ENCODE measurements at regions not wholly inside any gene's neighbourhood (a gene's known extent, or its start where the extent isn't known, plus 50 kb on each side); places are given as distances from the start of the nearest gene placed in this dataset.

DNA sequence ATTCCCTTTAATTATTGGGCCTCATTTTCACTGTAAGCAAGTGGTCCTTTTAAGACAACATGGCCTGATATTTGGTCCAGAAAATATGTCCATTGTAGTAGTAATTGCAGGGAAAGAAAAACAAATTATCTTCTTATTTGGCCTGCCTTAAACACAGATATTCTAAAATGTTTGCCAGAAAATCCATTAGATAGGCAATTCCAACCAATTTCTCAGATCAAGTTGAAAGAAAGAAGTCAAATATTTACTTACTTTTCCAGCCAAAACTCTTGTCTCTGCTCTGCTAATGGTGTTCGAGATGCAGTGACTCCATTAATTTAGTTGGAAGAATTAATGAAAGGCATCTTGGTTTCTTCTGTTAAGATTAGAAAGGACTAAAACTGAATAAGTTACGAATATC, 757.3 kb upstream of the IGFBP3 start:
- no peak for DNase-seq (ENCODE audit: low read depth in 2 of 2)

DNA sequence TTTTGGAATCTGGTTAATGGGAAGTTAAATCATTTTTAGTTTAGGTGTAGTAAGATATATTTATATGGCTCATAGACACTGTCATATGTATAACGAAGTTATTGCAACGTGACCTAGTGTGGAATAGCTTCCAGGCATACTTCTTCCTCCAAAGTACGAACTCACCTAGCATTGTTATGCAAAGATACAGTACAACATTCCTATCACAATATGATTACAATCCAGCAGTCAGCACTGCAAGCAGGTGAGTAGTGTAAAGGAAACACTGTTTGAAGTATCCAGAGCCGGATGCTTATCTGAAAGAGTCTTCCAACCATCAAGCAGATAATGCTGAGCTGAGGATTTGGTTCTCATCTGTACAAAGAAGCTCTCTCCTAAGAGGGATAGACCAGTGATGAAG, 754.4 kb upstream of the IGFBP3 start:
- no peak for DNase-seq (ENCODE audit: low read depth in 2 of 2)

DNA sequence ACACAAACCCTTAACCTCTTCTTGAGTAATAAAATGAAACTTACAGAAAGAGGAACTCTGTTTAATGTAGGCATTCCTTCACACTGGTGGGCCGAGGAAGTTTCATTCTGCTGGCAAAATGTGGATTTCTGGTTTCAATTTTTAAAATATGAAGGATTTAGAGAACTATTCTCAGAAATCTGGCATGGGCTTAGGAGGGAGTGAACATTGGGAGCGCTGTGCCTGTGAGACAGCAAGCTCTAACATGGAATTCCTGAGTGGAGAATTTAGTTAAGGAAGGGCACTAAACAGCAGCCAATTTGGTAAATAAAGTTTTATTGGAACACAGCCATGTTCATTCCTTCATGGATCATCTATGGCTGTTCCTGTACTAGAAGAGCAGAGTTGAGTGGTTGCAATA, 751.8 kb upstream of the IGFBP3 start:
- no peak for DNase-seq (ENCODE audit: low read depth in 2 of 2)

DNA sequence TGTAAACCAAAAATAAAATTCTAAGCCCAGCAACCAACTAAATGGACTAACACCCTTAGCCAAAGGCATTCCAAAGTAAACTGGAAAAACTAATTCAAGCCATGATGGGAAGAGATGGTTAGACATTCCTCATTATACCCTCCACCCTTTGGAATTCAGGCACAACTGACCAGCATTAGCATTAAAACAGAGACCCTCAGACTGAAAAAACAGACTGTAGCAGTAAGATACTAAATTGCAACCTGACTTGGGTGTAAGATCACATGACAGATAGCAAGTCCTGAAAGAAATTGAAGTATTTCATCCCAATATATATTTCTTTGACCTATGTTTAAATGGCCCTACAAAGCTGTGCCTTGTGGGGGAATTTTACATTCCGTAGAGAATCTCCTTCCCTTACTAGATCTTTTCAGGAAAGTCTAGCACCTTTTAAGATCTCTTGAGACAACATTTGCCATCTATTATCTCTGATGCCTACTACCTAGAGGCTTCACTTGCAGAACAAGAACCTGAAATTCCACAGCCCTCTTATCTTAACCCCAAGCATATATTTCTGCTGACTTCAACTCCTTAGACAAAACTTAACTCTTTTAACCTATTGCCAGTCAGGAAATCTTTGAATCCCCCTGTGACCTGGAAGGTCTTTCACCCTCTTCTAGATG, 750.2 kb upstream of the IGFBP3 start:
- no peak for DNase-seq (ENCODE audit: low read depth in 2 of 2)

DNA sequence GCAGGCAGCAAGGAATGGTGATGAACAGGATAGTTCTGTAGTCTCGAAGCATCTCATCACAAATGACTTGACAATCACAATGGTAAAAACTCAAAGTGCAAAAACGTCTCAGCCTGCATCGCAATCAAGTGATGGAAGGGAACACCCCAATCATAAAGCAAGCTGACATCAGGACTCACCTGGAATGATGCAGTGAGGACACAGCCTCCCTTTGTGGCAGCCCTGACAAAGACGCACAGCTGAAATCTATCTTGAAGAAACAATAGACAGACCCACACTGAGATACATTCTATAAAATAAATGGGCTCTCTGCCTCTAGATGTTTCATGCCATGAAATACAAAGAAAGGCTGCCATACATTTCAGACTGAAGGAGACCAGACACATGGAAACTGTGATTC, 748.0 kb upstream of the IGFBP3 start:
- no peak for DNase-seq (ENCODE audit: low read depth in 2 of 2)

DNA sequence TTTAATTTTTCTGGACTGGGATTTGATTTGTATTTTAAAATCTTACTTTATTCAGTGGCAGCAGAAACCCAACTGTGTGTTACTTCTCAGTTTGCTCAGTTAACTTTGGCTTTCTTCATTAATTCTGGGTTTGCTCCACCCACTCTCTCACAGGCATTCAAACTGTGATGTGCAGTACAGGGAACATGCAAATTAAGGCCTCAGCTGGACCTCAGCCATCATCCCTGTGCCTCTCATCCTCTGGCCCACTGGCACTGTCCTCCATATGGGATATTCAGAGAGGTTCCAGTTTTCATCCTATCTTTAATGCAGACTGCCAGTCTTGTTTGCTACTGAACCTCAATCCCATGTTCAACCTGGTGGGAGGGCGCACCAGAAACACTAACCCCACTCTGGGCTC, 743.4 kb upstream of the IGFBP3 start:
- no peak for DNase-seq (ENCODE audit: low read depth in 2 of 2)

DNA sequence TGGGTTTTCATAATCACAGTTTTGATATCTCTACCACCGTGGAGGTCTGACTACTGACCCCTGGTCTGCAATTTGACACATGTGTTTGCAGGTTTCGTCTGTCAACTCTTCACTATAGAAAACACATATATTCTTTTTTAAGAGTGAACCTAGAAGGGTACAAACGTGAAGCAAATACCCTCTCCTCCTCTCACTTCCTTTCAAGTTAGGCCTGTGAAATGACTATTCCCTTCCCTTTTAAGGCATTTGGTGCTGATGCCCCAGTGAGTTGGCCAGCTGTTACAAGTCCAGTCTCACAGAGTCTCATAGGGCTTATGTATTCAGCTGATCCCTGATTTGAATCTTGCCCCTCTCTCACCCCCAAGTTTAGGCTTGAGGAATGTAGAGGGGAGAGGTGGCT, 742.0 kb upstream of the IGFBP3 start:
- no peak for DNase-seq (ENCODE audit: low read depth in 2 of 2)

DNA sequence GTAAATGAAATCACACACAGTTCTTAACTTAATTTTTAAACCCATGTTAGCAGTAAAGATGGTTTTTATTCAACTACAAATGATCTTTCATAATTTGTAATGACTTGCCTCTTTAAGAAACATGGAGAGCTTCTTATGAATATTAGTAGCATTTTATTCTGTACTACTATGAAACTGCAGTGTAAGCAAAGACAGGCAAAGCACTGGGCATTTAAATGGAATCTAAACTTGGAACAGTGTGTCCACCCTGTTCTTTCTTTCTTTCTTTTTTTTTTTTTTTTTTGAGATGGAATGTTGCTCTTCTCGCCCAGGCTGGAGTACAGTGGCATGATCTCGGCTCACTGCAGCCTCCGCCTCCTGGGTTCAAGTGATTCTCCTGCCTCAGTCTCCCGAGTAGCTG, 740.4 kb upstream of the IGFBP3 start:
- no peak for DNase-seq (ENCODE audit: low read depth in 2 of 2)

DNA sequence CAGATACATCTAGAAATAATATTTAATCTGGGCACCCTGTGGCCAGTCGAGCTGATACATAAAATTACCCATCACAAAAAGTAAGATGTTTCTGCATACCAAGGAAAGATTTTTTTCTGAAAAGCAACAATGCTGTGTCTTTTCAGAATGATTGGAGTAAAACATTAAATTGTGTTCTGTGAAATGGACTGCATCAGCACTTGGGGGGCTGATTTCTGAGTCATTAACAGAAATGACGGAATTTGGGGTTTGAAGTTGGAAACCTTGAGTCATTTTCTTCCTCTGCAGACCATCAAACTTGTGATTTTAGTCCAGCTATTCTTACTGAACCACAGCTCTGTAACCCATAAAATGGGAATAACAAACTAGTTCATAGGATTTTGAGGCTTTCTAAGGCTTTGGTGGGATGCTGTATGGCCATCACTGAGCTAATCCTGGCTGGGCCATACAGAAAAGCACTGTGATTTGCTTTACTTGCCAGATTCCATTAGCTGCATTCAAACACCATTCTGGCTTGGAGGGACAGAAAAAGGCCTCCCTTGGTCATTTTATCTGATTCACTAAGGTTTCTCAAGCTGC, 739.4 kb upstream of the IGFBP3 start:
- DNase-seq (ENCODE audit: low read depth in 2 of 2): no peak

DNA sequence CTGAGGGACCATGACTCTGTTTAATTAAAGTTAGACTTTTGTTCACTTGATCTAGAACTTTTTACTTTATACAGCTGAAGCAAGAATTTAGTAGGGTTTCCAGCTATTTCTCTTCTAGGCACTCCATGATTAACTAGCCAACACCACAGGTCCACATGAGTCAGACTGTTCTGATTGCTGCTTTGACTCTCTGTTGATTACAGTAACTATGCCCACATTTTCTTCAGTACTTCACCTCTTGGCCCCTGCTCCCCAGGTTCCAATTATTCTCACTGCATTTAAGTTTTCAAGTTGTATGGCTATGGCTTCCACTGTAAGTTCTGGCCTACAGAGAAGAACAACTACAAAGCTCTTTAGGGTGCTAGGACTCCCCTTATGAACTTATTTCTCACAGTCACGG, 737.2 kb upstream of the IGFBP3 start:
- no peak for DNase-seq (ENCODE audit: low read depth in 2 of 2)

DNA sequence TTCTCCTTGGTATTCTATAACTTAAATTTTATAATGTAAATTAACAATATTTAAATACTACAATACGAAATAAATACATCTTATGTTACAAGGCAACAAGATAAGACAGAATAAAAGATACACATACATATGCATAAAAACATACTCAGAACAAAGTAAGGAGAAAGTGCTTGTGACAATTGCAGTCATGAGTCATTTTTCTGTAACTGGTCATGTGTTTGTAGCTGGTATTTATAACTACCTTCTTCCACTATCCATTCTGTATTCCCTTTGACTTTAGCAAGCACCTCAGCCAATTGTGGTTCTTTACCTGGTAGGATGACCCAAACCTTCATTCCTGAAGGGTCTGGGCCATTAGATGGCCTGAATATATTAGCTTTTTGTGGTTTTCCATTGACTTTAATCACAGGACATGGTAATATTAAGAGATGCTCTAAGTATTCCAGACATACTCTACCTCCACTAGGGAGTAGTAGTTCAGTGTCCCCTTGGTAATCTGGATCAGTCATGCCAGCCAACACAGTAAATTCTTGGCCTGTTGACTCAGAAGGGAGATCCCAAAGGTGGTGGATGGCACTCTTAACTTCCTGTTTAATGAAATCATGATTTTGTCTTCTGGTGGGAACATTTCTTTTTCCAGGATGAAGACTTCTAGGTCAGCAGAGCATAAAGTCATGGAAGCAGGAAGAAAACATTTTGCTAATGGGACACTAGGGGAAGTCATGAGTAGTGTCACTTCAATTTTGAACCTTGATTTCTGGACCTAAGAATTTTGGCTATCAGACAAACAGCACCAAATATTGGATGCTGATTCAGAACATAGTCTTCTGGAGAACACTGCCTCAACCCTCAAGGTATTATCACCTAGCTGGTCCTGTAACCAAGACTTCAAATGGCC, 733.7 kb upstream of the IGFBP3 start:
- DNase-seq (ENCODE audit: low read depth in 2 of 2): no peak

DNA sequence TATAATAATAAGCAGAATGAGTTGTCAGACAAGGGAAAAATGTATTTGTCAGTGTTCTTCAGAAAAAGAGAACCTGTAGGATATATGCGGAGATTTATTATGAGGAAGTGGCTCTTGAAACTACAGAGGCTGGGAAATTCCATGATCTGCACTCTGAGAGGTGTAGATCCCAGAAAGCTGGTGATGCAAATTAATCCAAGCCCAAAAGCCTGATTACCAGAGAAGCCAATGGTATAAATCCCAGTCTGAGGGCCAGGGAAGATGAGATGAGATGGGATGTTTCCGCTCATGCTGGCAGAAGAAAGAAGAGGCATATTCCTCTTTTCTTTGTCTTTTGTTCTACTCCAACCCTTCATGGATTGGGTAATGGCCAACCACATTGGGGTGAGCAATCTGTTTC, 732.8 kb upstream of the IGFBP3 start:
- DNase-seq (ENCODE audit: low read depth in 2 of 2): no peak

DNA sequence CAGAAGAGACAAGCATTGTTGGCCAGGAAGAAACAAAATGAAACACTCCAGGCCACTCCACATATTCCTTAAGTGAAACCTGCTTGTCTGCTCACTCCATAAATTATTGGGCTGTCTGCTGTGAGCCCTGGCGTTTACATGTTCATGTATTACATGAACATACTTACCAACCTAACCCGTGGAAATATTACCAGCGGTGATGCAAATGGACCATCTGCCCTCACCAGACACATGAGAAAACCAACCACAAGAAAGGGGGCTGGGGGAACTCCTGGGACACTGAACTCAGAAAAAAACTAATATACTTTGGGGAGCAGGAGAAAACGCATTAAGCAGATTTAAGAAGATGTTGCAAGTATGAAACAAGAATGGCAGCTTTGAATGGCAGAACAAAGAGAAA, 731.2 kb upstream of the IGFBP3 start:
- DNase-seq (ENCODE audit: low read depth in 2 of 2): no peak

DNA sequence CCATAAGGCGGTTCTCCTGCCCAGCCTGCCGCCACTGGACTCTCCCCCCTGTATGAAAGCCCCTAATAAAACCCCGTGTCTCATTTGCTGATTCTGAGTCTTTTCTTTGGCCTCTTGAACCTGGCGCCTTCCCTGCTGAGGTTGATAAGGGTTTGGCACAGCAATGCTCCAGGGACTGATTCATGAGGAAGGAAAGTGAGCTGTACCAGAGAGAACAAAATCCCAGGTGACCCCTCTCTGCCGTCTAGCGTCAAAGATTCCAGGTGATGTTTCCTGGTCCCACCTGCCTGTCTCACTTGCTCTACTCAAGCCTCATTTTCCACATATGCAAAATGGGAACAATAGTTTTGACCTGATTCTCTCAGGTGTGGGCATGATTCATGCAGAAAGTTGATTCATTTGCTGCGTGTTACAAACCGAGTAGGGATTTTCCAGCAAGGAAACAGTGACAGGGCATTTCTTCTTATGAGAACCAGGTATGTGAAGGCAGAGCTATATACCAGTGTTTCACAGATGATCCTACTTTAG, 730.6 kb upstream of the IGFBP3 start:
- no peak for DNase-seq (ENCODE audit: low read depth in 2 of 2)

DNA sequence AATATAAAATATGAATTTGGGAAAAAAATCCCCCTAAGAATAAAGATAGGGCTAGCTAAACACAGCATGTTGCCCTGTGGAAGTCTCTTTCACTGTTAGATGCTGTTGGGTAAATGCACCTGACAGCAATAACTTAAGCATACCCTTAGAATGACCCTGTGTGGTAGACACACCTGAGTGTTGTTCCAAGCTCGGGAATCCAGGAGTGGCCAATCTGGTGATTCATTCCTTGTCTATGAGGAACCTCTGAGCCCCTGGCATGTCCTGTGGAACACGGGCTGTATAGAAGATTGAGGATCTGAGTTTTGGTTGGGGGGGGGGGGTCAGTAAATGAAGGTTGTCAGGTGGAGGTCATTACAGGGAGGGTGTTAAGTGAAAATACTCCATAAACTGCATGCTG, 730.0 kb upstream of the IGFBP3 start:
- no peak for DNase-seq (ENCODE audit: low read depth in 2 of 2)

DNA sequence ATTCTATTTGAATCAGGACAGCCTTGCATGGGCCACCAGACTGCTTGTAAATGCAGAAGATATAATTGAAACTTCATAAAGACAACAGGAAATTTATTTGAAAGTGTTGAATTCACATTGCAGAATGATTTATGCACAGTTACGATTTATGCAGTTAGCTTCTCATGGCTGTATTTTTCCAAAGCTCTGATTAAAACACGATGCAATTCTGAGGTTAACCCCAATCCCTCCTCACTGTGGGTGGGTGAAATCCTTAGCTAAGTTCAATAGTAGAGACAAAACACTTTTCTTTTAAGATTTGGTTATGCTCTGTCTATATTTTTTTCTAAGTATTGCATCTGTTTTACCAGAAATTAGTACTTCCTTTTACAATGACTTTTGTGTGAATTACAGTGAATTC, 728.8 kb upstream of the IGFBP3 start:
- peak; percentile 73 to 76 for DNase-seq (ENCODE audit: low read depth in 2 of 2)

DNA sequence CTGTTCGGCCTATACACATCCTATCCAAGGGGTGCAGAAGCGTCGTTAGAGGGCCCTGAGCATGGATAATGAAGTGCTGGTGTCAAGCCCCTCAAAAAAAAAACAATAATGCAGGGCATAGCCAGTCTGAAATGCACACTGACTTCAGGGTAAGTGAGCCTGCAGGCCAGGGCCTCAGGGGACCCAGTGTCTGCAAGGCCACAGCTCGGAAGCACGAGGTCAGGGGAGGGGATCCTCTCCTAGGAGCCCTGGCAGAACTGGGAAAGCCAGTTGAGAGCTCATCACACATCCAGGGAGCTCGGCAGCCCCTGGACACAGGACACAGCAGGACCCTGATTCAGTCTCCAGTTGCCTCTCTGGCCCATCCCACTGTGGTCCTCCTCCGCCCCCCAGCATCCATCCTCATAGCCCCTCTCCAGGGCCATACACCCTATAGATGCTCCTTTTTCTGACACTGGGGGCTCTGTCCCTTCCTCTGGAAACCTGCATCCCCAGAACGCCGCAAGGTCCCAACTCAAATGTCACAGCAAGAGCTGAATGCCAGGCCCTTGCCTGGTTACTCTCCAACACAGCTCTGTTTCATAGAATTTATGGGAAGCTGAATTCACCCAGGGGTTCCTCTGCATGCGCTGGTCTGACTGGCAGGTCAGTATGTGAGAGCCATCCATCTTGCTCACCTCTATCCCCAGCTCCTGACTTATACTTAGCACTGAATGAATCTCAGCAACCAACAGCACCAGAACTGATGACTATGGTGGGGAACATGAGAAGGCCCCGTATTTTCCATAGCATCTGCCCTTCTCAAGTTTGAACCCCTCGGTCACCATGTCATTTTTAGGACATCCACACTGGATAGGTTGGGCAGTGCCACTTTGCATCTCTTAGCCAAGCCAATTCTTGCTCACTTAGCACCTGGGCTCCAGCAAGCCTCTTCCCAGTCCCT, 717.0 kb upstream of the IGFBP3 start:
- DNase-seq (ENCODE audit: low read depth in 2 of 2): no peak

DNA sequence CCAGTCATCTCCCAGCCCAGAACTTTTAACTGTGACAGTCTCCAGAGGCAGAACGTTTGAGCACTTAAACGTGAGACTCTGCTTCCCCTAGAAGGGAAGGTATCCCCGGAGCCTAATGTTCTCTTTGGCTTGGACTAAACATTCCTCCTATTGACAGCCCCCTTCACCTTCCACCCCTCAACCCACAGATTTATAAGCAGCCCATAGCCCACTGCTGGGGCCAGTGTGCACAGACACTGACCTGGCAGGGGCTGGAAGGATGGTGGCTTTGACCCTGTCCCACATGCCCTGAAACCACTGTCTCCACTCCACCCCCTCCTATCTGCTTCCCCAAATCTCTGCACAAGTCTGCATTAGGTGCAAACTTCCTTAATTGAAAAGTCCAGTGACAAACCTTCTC, 715.0 kb upstream of the IGFBP3 start:
- no peak for DNase-seq (ENCODE audit: low read depth in 2 of 2)

DNA sequence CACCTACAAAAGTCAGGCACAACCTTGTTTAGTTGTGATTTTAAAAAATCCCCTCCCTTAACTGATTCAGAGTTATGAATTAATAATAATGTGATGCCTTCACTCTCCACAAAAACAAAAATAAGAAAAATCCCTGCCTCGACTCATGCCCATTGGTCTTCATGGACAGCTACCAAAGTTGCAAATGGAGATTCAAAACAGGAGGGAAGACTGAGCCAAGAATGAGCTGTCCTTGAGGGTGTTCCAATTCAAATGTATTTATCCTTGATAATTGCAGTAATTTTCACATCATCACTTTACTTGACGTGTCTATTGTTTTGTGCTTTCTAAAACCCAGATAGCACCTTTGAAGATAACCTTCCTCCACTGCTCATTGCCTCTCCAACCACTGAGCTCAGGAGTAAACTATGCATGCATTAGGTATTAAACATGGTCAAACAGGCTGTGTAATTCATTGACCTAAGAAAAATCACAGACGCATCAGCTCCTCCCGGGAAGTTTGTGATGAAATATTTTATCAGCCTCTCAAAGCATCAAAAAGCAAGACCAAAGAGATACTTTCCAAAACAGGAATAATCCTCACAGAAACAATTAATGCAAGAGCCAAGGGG, 712.7 kb upstream of the IGFBP3 start:
- no peak for DNase-seq (ENCODE audit: low read depth in 2 of 2)

DNA sequence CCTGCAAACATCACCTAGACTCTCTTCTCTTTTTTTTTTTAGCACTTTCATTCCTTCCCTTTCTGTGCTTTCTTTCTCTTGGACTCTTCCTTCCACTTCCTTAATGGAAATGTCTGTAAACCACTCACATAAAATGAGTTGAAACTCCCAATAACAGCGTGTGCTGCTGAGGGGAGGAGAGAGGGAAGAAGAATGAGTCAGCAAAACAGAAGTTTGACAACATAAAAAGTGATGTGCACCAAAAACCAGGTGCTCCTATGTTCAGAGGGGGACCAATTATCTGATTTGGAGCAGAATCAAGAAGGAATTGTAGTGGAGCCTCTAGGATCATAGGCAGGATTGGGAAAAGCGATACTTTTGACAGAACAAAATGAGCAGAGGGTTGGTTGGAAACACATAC, 712.1 kb upstream of the IGFBP3 start:
- no peak for DNase-seq (ENCODE audit: low read depth in 2 of 2)

DNA sequence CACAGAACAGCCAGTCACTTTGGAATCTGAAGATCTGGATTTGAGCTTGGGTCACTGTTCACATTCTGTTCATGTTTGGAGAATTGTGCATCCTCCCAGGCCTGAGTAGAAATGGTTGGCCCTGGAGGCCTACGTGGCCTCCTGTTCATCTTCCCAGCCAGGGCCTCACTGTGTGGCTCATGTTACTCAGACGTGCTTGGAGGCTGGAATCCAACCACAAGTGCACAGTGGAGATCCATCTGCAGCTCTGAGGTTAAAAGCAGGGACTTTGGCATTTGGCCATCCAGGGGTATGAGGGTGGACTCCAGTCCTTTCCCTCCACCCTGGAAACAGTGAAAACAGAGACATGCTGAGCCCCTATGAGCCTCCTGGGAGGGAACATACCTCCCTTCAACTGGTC, 709.0 kb upstream of the IGFBP3 start:
- no peak for DNase-seq (ENCODE audit: low read depth in 2 of 2)
